NCI-H226 (cell line): ENCODE measurements at regions not wholly inside any gene's neighbourhood (a gene's known extent, or its start where the extent isn't known, plus 50 kb on each side); places are given as distances from the start of the nearest gene placed in this dataset.

Experiments
- DNase-seq: peaks from one replicate; pipeline ENCODE4 v3.0.0-alpha.2; 2015

GRCh38 chr11:69366591-69366990, 72.6 kb downstream of the MYEOV start:
- DNase-seq, result no peak

GRCh38 chr11:69367211-69367964, 73.4 kb downstream of the MYEOV start:
- no peak for DNase-seq

- no peak for DNase-seq
These were observed 74.3 kb downstream of the MYEOV start for GRCh38 chr11:69368119-69368880.

GRCh38 chr11:69369210-69369825, 75.4 kb downstream of the MYEOV start:
- no peak for DNase-seq

GRCh38 chr11:69369945-69370344, 76.0 kb downstream of the MYEOV start:
- no peak for DNase-seq

- no peak for DNase-seq
These were observed 77.2 kb downstream of the MYEOV start for GRCh38 chr11:69370984-69371709.

- DNase-seq, result no peak
These were observed 78.0 kb downstream of the MYEOV start for GRCh38 chr11:69371731-69372588.

GRCh38 chr11:69372589-69373250, 78.8 kb downstream of the MYEOV start:
- DNase-seq, result no peak

- DNase-seq, result no peak
These were observed 79.3 kb downstream of the MYEOV start for GRCh38 chr11:69373251-69373635.

- DNase-seq, result no peak
These were observed 80.4 kb downstream of the MYEOV start for GRCh38 chr11:69374110-69374945.

- DNase-seq, result no peak
These were observed 81.0 kb downstream of the MYEOV start for GRCh38 chr11:69374946-69375310.

- no peak for DNase-seq
These were observed 81.6 kb downstream of the MYEOV start for GRCh38 chr11:69375316-69376154.

- no peak for DNase-seq
These were observed 82.4 kb downstream of the MYEOV start for GRCh38 chr11:69376155-69377028.

GRCh38 chr11:69377029-69377952, 83.3 kb downstream of the MYEOV start:
- no peak for DNase-seq

GRCh38 chr11:69377953-69378302, 84.0 kb downstream of the MYEOV start:
- DNase-seq, result no peak

GRCh38 chr11:69378303-69379141, 84.6 kb downstream of the MYEOV start:
- no peak for DNase-seq

- no peak for DNase-seq
These were observed 86.5 kb downstream of the MYEOV start for GRCh38 chr11:69380451-69380901.
